H1 (cell line): ENCODE measurements at regions not wholly inside any gene's neighbourhood (a gene's known extent, or its start where the extent isn't known, plus 50 kb on each side); places are given as distances from the start of the nearest gene placed in this dataset.

ENCODE experiments used
- CBX5 ChIP-seq: fragments of 300-800, 300-1000 bp; sonication (generic); IDR thresholded peaks from 2 replicates; pipeline ENCODE4 v1.7.1; 2016; ENCODE audit warnings: antibody characterized with exemption, low read length, low read depth
- CEBPB ChIP-seq: IDR thresholded peaks from 2 replicates; pipeline ENCODE4 v1.6.1; 2012; ENCODE audit warnings: low read depth, low read length
- CHD2 ChIP-seq: IDR thresholded peaks from 2 replicates; pipeline ENCODE4 v1.6.1; 2012; ENCODE audit warnings: low read length, improper control_type of control experiment
- CHD7 ChIP-seq: fragments of 300-600 bp; sonication (generic); IDR thresholded peaks from 2 replicates; pipeline ENCODE4 v1.7.1; 2012; ENCODE audit warnings: low read length, moderate library complexity, mild to moderate bottlenecking, inconsistent platforms; ENCODE audit not compliant: insufficient replicate concordance
- HDAC2 ChIP-seq, 2 experiments: fragments of 300-600 bp in 1 of 2; sonication (generic) in 1 of 2; IDR thresholded peaks; 2 replicates each; pipeline ENCODE4 v1.6.1; 2011 to 2012; ENCODE audit warnings: low read depth in 2 of 2, low read length in 2 of 2, mild to moderate bottlenecking in 2 of 2, moderate library complexity in 2 of 2, borderline replicate concordance in 1 of 2, inconsistent platforms in 1 of 2
- JUND ChIP-seq: IDR thresholded peaks from 2 replicates; pipeline ENCODE4 v1.6.1; 2011; ENCODE audit warnings: mild to moderate bottlenecking, improper control_type of control experiment, low read length
- NRF1 ChIP-seq: IDR thresholded peaks from 2 replicates; pipeline ENCODE4 v1.6.1; 2011; ENCODE audit warnings: mild to moderate bottlenecking, low read depth, low read length, improper control_type of control experiment
- TAF1 ChIP-seq: IDR thresholded peaks from 2 replicates; pipeline ENCODE4 v1.6.1; 2011; ENCODE audit warnings: mild to moderate bottlenecking, low read depth, low read length
- TEAD4 ChIP-seq: IDR thresholded peaks from 2 replicates; pipeline ENCODE4 v1.6.1; 2012; ENCODE audit warnings: low read depth, low read length, inconsistent platforms, mixed read lengths
- TF ChIP-seq, protein P1 (sequence below): IDR thresholded peaks from 2 replicates; pipeline ENCODE4 v1.6.1; 2012; ENCODE audit warnings: inconsistent platforms

DNA sequence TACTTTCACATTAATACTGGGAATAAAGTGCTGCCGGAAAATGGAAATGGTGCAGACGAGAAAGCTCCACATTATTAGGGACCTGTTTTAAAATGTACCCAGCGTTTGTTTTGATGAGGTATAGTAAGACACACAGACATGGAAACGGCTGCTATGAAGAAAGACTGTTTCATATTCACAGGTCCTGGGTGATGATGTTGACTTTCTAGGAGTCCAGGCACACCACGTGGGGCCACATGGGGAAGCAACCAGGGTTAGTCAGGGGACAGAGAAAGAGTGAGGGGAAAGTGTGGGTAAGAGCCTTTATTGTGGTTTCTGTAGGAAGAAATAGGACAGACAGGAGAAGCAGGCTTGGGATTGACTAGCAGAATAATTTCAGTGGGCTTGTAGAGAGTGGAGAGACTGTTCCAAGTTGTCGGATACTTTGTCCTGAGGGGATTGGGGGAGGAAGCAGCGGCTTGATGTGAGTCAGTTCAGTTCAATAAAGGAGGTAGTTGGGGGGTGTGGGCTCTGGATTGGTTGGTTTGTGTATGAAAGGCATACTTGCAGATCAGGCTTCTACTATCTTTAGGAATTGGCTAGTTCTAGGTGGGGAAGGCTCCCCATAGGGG, 112.0 kb upstream of the MCHR2 start (continued):
- no peak for TF ChIP-seq CHD7
- TF ChIP-seq, protein P1, sequence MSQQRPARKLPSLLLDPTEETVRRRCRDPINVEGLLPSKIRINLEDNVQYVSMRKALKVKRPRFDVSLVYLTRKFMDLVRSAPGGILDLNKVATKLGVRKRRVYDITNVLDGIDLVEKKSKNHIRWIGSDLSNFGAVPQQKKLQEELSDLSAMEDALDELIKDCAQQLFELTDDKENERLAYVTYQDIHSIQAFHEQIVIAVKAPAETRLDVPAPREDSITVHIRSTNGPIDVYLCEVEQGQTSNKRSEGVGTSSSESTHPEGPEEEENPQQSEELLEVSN: no peak
- TF ChIP-seq HDAC2 (IDR thresholded peaks at IDR 0.05; ENCODE audit: borderline replicate concordance in 1 of 2, low read depth in 2 of 2, low read length in 2 of 2): no peak
- no peak for TF ChIP-seq CBX5
- TF ChIP-seq TEAD4: no peak
- TF ChIP-seq JUND: no peak
- no peak for TF ChIP-seq CEBPB
- TF ChIP-seq NRF1: no peak
- TF ChIP-seq TAF1: no peak
- no peak for TF ChIP-seq CHD2
- TF ChIP-seq, all 59 proteins: peak for 0
